Spleen (tissue), 11 donors: ENCODE measurements at regions not wholly inside any gene's neighbourhood (a gene's known extent, or its start where the extent isn't known, plus 50 kb on each side); places are given as distances from the start of the nearest gene placed in this dataset.

ENCODE experiments used
- DNase-seq: peaks from one replicate; pipeline ENCODE4 v3.0.0-alpha.2; 2020
- H3K27ac ChIP-seq, 8 donors: fragments of 200-600 bp; sonication (generic) in 7 of 8; 1 replicate in 4 of 8; 2 replicates in 4 of 8; pipeline versions ENCODE4 v1.5.0 to v1.8.0; 2016 to 2021; ENCODE audit warnings: inconsistent platforms in 4 of 8, mild to moderate bottlenecking in 4 of 8, moderate library complexity in 1 of 8
- H3K27me3 ChIP-seq, 7 donors: fragments of 200-600 bp; sonication (generic) in 6 of 7; replicated peaks in 1 of 7; 1 replicate in 4 of 7; 2 replicates in 3 of 7; pipeline versions ENCODE4 v1.5.0 to v1.8.0; 2016 to 2021; ENCODE audit warnings: inconsistent platforms in 3 of 7, mild to moderate bottlenecking in 1 of 7
- H3K36me3 ChIP-seq, 6 donors: fragments of 200-600 bp; sonication (generic) in 5 of 6; 1 replicate in 4 of 6; 2 replicates in 2 of 6; pipeline versions ENCODE4 v1.5.0 to v1.8.0; 2016 to 2021; ENCODE audit warnings: inconsistent platforms in 2 of 6
- H3K4me1 ChIP-seq, 6 donors: fragments of 200-600 bp; sonication (generic) in 5 of 6; 1 replicate in 3 of 6; 2 replicates in 3 of 6; pipeline versions ENCODE4 v1.5.0 to v1.8.0; 2016 to 2021; ENCODE audit warnings: inconsistent platforms in 3 of 6
- H3K4me3 ChIP-seq, 8 donors: fragments of 200-600 bp; sonication (generic) in 7 of 8; 1 replicate in 4 of 8; 2 replicates in 4 of 8; pipeline versions ENCODE4 v1.5.0 to v1.8.0; 2016 to 2021; ENCODE audit warnings: inconsistent platforms in 4 of 8, mild to moderate bottlenecking in 4 of 8, moderate library complexity in 2 of 8
- H3K9me3 ChIP-seq, 8 donors: fragments of 200-600 bp; sonication (generic) in 7 of 8; 1 replicate in 4 of 8; 2 replicates in 4 of 8; pipeline versions ENCODE4 v1.5.0 to v1.8.0; 2016 to 2021; ENCODE audit warnings: inconsistent platforms in 4 of 8
- CTCF ChIP-seq, 11 experiments: fragments of 200-600 bp in 7 of 11; fragments of 450-650 bp in 4 of 11; sonication (generic) in 4 of 11; IDR thresholded peaks in 8 of 11; conservative IDR thresholded peaks in 3 of 11; 1 replicate in 7 of 11; 2 replicates in 4 of 11; pipeline versions ENCODE4 v1.4.0 to v1.8.0; 2016 to 2021; ENCODE audit warnings: antibody characterized with exemption in 11 of 11, inconsistent platforms in 4 of 11, mild to moderate bottlenecking in 1 of 11
- POLR2A ChIP-seq, 3 donors: fragments of 450-650 bp; IDR thresholded peaks; one replicate each; pipeline ENCODE4 v1.5.1; 2017; ENCODE audit warnings: antibody characterized with exemption in 3 of 3, mild to moderate bottlenecking in 1 of 3
- POLR2AphosphoS5 ChIP-seq, 3 donors: sonication (generic); formaldehyde crosslinking; IDR thresholded peaks; one replicate each; pipeline ENCODE4 v1.5.1; 2017; ENCODE audit warnings: antibody characterized with exemption in 3 of 3
- WGBS, 5 donors: extraction: QIAGEN DNeasy Blood & Tissue Kit in 3 of 5; methylation state at CpG; one replicate each; pipeline versions ENCODE4 v1.1.5 to v1.1.7; 2013 to 2018; 5-methylcytosine and 5-hydroxymethylcytosine counted together
- intact Hi-C: fragments of 100-400 bp; cut with DNase I; formaldehyde crosslinking; loops from one replicate; pipeline ENCODE4 v1.15.0; 2023; ENCODE audit warnings: low total_unique reads
- donor health status: healthy with polysubstance abuse.
- donor health status: DM: no; HTN: no; CAD: no; lungs with moderate emphysema.
- donor health status: DM: no; HTN: no; CAD: no.
- donor health status: Bipolar disorder and iron deficiency.
- donor health status: healthy.
- donor health status: DM: no; HTN: no; CAD: no.
- donor health status: DM: yes; HTN: yes; CAD: no.

- TF ChIP-seq POLR2AphosphoS5 (IDR thresholded peaks at IDR 0.05) (no peak), POLR2A (IDR thresholded peaks at IDR 0.05) (no peak), CTCF (IDR thresholded peaks at IDR 0.05 in 8 of 11, conservative IDR thresholded peaks at IDR 0.05 in 3 of 11) (no peak)
- WGBS, 5 donors = 84 to 98% (median 88%) methylated on average over 7 of the region's 7 CpGs
- Histone ChIP-seq H3K9me3 (no peaks in the 10 kb centered on the region), H3K4me1 (peaks cover 0 to 15% (median 4%) of the 10 kb centered on the region in 6 donors), H3K27me3 (no peaks in the 10 kb centered on the region), H3K4me3 (no peak overlapping the region), H3K36me3 (no peaks in the 10 kb centered on the region), H3K27ac (no peak overlapping the region)
- intact Hi-C loops = no loop called here
- DNase-seq = no peak
These were observed 432.6 kb upstream of the PROK2 start for GRCh38 chr3:72217570-72217969.

- H3K27me3 ChIP-seq = no peaks in the 10 kb centered on the region
- intact Hi-C loops = no loop called here
- no peaks in the 10 kb centered on the region for H3K9me3 ChIP-seq
- no peak overlapping the region for H3K4me3 ChIP-seq
- no peaks in the 10 kb centered on the region for H3K36me3 ChIP-seq
- TF ChIP-seq POLR2A (IDR thresholded peaks at IDR 0.05) (no peak), CTCF (IDR thresholded peaks at IDR 0.05 in 8 of 11, conservative IDR thresholded peaks at IDR 0.05 in 3 of 11) (no peak), POLR2AphosphoS5 (IDR thresholded peaks at IDR 0.05) (no peak)
- peak overlapping the region in 2 of 8 donors; percentile 8 to 15 for H3K27ac ChIP-seq
- H3K4me1 ChIP-seq = peaks cover 0 to 15% (median 4%) of the 10 kb centered on the region in 6 donors
- no peak for DNase-seq
- 56 to 74% (median 65%) methylated on average over 11 of the region's 11 CpGs for WGBS, 5 donors
These were observed 429.4 kb upstream of the PROK2 start for GRCh38 chr3:72214066-72214951.

GRCh38 chr3:72213296-72214065 is 428.5 kb upstream of the PROK2 start:
- no peak for DNase-seq

More at GRCh38 chr3:72213296-72214065, 428.5 kb upstream of the PROK2 start:
- Histone ChIP-seq H3K27ac (peak overlapping the region in 3 of 8 donors; percentile 8 to 21 (median 15)), H3K27me3 (no peaks in the 10 kb centered on the region), H3K4me3 (no peak overlapping the region), H3K4me1 (peaks cover 0 to 15% (median 4%) of the 10 kb centered on the region in 6 donors), H3K9me3 (no peaks in the 10 kb centered on the region), H3K36me3 (no peaks in the 10 kb centered on the region)
- no peak for TF ChIP-seq POLR2A (IDR thresholded peaks at IDR 0.05)
- TF ChIP-seq POLR2AphosphoS5 (IDR thresholded peaks at IDR 0.05) = no peak
- no peak for TF ChIP-seq CTCF (IDR thresholded peaks at IDR 0.05 in 8 of 11, conservative IDR thresholded peaks at IDR 0.05 in 3 of 11)
- WGBS, 5 donors = 51 to 61% (median 54%) methylated on average over 10 of the region's 10 CpGs
- intact Hi-C loops = no loop called here
